Neutrophil (primary cell): ENCODE measurements at regions not wholly inside any gene's neighbourhood (a gene's known extent, or its start where the extent isn't known, plus 50 kb on each side); places are given as distances from the start of the nearest gene placed in this dataset.

Source experiments
- H3K27ac ChIP-seq: fragments of 200-600 bp; sonication (generic); 2 replicates; pipeline ENCODE4 v1.5.1; 2016; ENCODE audit warnings: mild to moderate bottlenecking, moderate library complexity
- H3K27me3 ChIP-seq: fragments of 200-600 bp; sonication (generic); 2 replicates; pipeline ENCODE4 v1.6.0; 2016; ENCODE audit warnings: mild to moderate bottlenecking
- H3K36me3 ChIP-seq: fragments of 200-600 bp; sonication (generic); 2 replicates; pipeline ENCODE4 v1.5.1; 2017
- H3K4me1 ChIP-seq, 2 experiments: fragments of 200-600 bp in 1 of 2; sonication (generic) in 1 of 2; 1 replicate in 1 of 2; 2 replicates in 1 of 2; pipeline versions ENCODE4 v1.5.1 to v1.6.1; 2013 to 2016; ENCODE audit warnings: low read depth in 1 of 2, low read length in 1 of 2, mild to moderate bottlenecking in 1 of 2, moderate library complexity in 1 of 2; ENCODE audit not compliant: control insufficient read depth in 1 of 2, insufficient read depth in 1 of 2
- H3K4me3 ChIP-seq, 2 experiments: fragments of 200-600 bp in 1 of 2; sonication (generic) in 1 of 2; 1 replicate in 1 of 2; 2 replicates in 1 of 2; pipeline ENCODE4 v1.5.1; 2013 to 2016; ENCODE audit warnings: low read depth in 1 of 2, low read length in 1 of 2, mild to moderate bottlenecking in 1 of 2, moderate library complexity in 1 of 2
- H3K9me3 ChIP-seq: fragments of 200-600 bp; sonication (generic); 2 replicates; pipeline ENCODE4 v1.5.1; 2016
- CTCF ChIP-seq: fragments of 200-600 bp; sonication (generic); IDR thresholded peaks from 2 replicates; pipeline ENCODE4 v1.5.1; 2016; ENCODE audit warnings: antibody characterized with exemption

DNA sequence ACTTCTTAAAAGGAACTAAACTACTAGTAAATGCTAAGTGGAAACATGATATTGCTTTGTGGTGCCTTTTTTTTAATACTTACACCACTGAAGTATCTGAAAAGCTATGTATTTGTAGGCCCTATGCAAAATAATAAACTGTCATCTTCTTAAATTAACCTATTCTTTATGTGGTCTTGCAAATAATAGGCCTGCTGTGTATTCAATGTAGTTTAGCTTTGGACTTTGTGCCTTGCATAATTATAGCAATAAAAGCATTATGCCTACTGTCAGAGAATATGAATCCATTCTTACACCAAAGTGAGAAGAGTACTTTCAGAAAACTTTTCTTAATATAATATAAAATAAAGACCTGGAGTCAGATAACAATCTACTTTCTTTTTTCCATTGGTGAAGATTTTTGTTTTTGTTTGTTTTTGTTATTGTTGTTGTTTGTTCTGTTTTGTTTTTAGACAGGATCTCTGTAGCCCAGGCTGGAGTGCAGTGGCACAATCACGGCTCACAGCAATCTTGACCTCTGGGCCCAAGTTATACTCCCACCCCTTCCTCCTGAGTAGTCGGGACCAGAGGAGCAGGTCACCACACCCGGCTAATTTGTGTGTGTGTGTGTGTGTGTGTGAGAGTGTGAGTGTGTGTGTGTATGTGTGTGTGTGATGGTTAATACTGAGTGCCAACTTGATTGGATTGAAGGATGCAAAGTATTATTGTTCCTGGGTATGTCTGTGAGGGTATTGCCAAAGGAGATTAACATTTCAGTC lies 213.8 kb downstream of the SLC6A15 start:
- Histone ChIP-seq H3K36me3 (no peaks in the 10 kb centered on the region), H3K27me3 (no peaks in the 10 kb centered on the region), H3K9me3 (no peaks in the 10 kb centered on the region), H3K4me3 (no peak overlapping the region), H3K27ac (no peak overlapping the region), H3K4me1 (no peaks in the 10 kb centered on the region)
- no peak for TF ChIP-seq CTCF

- TF ChIP-seq CTCF = no peak
Observed at GRCh38 chr12:84696908-84697540, 215.6 kb downstream of the SLC6A15 start.

GRCh38 chr12:84696281-84696680 lies 216.3 kb downstream of the SLC6A15 start:
- Histone ChIP-seq H3K27ac (no peak overlapping the region), H3K36me3 (no peaks in the 10 kb centered on the region), H3K27me3 (no peaks in the 10 kb centered on the region), H3K4me1 (no peaks in the 10 kb centered on the region), H3K4me3 (no peak overlapping the region), H3K9me3 (no peaks in the 10 kb centered on the region)
- no peak for TF ChIP-seq CTCF

More at GRCh38 chr12:84696908-84697540, 215.6 kb downstream of the SLC6A15 start:
- no peaks in the 10 kb centered on the region for H3K9me3 ChIP-seq
- H3K4me3 ChIP-seq = no peak overlapping the region
- H3K36me3 ChIP-seq = no peaks in the 10 kb centered on the region
- H3K4me1 ChIP-seq = no peaks in the 10 kb centered on the region
- no peaks in the 10 kb centered on the region for H3K27me3 ChIP-seq
- no peak overlapping the region for H3K27ac ChIP-seq

GRCh38 chr12:84694116-84694515 lies 218.5 kb downstream of the SLC6A15 start:
- TF ChIP-seq CTCF = no peak
- Histone ChIP-seq H3K9me3 (no peaks in the 10 kb centered on the region), H3K4me1 (no peaks in the 10 kb centered on the region), H3K36me3 (no peaks in the 10 kb centered on the region), H3K27me3 (no peaks in the 10 kb centered on the region), H3K4me3 (no peak overlapping the region), H3K27ac (no peak overlapping the region)

- H3K27me3 ChIP-seq = no peaks in the 10 kb centered on the region
- H3K27ac ChIP-seq = no peak overlapping the region
- no peak overlapping the region for H3K4me3 ChIP-seq
- H3K36me3 ChIP-seq = no peaks in the 10 kb centered on the region
- no peaks in the 10 kb centered on the region for H3K4me1 ChIP-seq
- no peaks in the 10 kb centered on the region for H3K9me3 ChIP-seq
- TF ChIP-seq CTCF = no peak
Observed at GRCh38 chr12:84692071-84692470, 220.5 kb downstream of the SLC6A15 start.
